ENCODE measurements at regions not wholly inside any gene's neighbourhood (a gene's known extent, or its start where the extent isn't known, plus 50 kb on each side); places are given as distances from the start of the nearest gene placed in this dataset.

GRCh38 chr4:24700118-24700517, 95.3 kb upstream of the SOD3 start:
- TF ChIP-seq CTCF (IDR thresholded peaks at IDR 0.05; ENCODE audit: extremely low read depth, missing control alignments) = no peak

GRCh38 chr4:24701683-24702082, 93.7 kb upstream of the SOD3 start:
- no peak for DNase-seq (ENCODE audit: low spot score)
- TF ChIP-seq CTCF (IDR thresholded peaks at IDR 0.05; ENCODE audit: extremely low read depth, missing control alignments) = no peak

More at GRCh38 chr4:24700118-24700517, 95.3 kb upstream of the SOD3 start:
- DNase-seq (ENCODE audit: low spot score) = no peak

GRCh38 chr4:24702281-24702680, 93.1 kb upstream of the SOD3 start:
- no peak for TF ChIP-seq CTCF (IDR thresholded peaks at IDR 0.05; ENCODE audit: extremely low read depth, missing control alignments)

DNA sequence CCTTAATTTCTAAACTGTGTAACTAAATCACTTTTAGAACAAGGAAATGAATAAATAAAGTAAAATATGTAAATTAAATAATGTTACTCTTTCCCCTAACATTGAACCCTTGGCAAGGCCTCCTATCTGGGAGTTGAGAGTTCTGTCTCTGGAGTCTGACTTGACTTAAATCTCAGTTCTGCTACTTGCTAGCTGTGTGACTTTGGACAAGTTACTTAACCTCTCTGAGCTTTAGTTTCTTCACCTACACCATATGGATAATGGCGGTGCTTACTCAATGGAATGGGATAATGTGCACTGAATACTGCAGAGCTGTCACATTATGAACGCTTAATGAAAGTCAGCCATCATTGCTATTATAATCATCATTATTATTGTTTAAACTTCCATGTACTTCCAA, 92.1 kb upstream of the SOD3 start:
- DNase-seq (ENCODE audit: low spot score) = no peak
- no peak for TF ChIP-seq CTCF (IDR thresholded peaks at IDR 0.05; ENCODE audit: extremely low read depth, missing control alignments)

More at GRCh38 chr4:24702281-24702680, 93.1 kb upstream of the SOD3 start:
- no peak for DNase-seq (ENCODE audit: low spot score)

DNA sequence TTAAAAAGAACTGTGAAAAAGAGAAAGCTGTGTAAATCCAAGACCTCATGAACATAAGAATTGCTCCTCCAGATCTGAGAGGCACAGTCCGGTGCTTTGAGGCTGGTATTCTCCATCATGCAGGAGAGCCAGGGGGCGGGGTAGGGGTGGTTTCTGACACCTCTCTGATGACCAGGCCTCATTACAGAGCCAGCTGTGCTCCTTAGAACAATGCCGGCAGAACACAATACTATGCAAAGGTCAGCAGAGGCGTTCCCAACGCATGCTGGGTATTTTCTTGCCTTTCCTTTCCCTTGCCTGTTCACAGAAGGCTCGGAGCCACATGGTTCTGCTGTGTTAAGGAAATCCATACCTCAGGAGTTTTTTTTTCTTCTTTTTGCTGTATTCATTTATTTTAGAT, 91.2 kb upstream of the SOD3 start:
- no peak for TF ChIP-seq CTCF (IDR thresholded peaks at IDR 0.05; ENCODE audit: extremely low read depth, missing control alignments)

GRCh38 chr4:24705016-24705753, 90.2 kb upstream of the SOD3 start:
- TF ChIP-seq CTCF (IDR thresholded peaks at IDR 0.05; ENCODE audit: extremely low read depth, missing control alignments) = no peak
- DNase-seq (ENCODE audit: low spot score) = no peak

More for the DNA sequence above, 91.2 kb upstream of the SOD3 start:
- no peak for DNase-seq (ENCODE audit: low spot score)

- no peak for DNase-seq (ENCODE audit: low spot score)
- no peak for TF ChIP-seq CTCF (IDR thresholded peaks at IDR 0.05; ENCODE audit: extremely low read depth, missing control alignments)
These were observed 81.8 kb upstream of the SOD3 start for GRCh38 chr4:24713604-24714003.
